Spleen (tissue), 11 donors: ENCODE measurements at regions not wholly inside any gene's neighbourhood (a gene's known extent, or its start where the extent isn't known, plus 50 kb on each side); places are given as distances from the start of the nearest gene placed in this dataset.

Source experiments
- DNase-seq: peaks from one replicate; pipeline ENCODE4 v3.0.0-alpha.2; 2020
- H3K27ac ChIP-seq, 8 donors: fragments of 200-600 bp; sonication (generic) in 7 of 8; 1 replicate in 4 of 8; 2 replicates in 4 of 8; pipeline versions ENCODE4 v1.5.0 to v1.8.0; 2016 to 2021; ENCODE audit warnings: inconsistent platforms in 4 of 8, mild to moderate bottlenecking in 4 of 8, moderate library complexity in 1 of 8
- H3K27me3 ChIP-seq, 7 donors: fragments of 200-600 bp; sonication (generic) in 6 of 7; replicated peaks in 1 of 7; 1 replicate in 4 of 7; 2 replicates in 3 of 7; pipeline versions ENCODE4 v1.5.0 to v1.8.0; 2016 to 2021; ENCODE audit warnings: inconsistent platforms in 3 of 7, mild to moderate bottlenecking in 1 of 7
- H3K36me3 ChIP-seq, 6 donors: fragments of 200-600 bp; sonication (generic) in 5 of 6; 1 replicate in 4 of 6; 2 replicates in 2 of 6; pipeline versions ENCODE4 v1.5.0 to v1.8.0; 2016 to 2021; ENCODE audit warnings: inconsistent platforms in 2 of 6
- H3K4me1 ChIP-seq, 6 donors: fragments of 200-600 bp; sonication (generic) in 5 of 6; 1 replicate in 3 of 6; 2 replicates in 3 of 6; pipeline versions ENCODE4 v1.5.0 to v1.8.0; 2016 to 2021; ENCODE audit warnings: inconsistent platforms in 3 of 6
- H3K4me3 ChIP-seq, 8 donors: fragments of 200-600 bp; sonication (generic) in 7 of 8; 1 replicate in 4 of 8; 2 replicates in 4 of 8; pipeline versions ENCODE4 v1.5.0 to v1.8.0; 2016 to 2021; ENCODE audit warnings: inconsistent platforms in 4 of 8, mild to moderate bottlenecking in 4 of 8, moderate library complexity in 2 of 8
- H3K9me3 ChIP-seq, 8 donors: fragments of 200-600 bp; sonication (generic) in 7 of 8; 1 replicate in 4 of 8; 2 replicates in 4 of 8; pipeline versions ENCODE4 v1.5.0 to v1.8.0; 2016 to 2021; ENCODE audit warnings: inconsistent platforms in 4 of 8
- POLR2A ChIP-seq, 3 donors: fragments of 450-650 bp; IDR thresholded peaks; one replicate each; pipeline ENCODE4 v1.5.1; 2017; ENCODE audit warnings: antibody characterized with exemption in 3 of 3, mild to moderate bottlenecking in 1 of 3
- POLR2AphosphoS5 ChIP-seq, 3 donors: sonication (generic); formaldehyde crosslinking; IDR thresholded peaks; one replicate each; pipeline ENCODE4 v1.5.1; 2017; ENCODE audit warnings: antibody characterized with exemption in 3 of 3
- WGBS, 5 donors: extraction: QIAGEN DNeasy Blood & Tissue Kit in 3 of 5; methylation state at CpG; one replicate each; pipeline versions ENCODE4 v1.1.5 to v1.1.7; 2013 to 2018; 5-methylcytosine and 5-hydroxymethylcytosine counted together
- intact Hi-C: fragments of 100-400 bp; cut with DNase I; formaldehyde crosslinking; loops from one replicate; pipeline ENCODE4 v1.15.0; 2023; ENCODE audit warnings: low total_unique reads
- TF ChIP-seq, protein P1 (sequence below), 11 experiments: fragments of 200-600 bp in 7 of 11; fragments of 450-650 bp in 4 of 11; sonication (generic) in 4 of 11; IDR thresholded peaks in 8 of 11; conservative IDR thresholded peaks in 3 of 11; 1 replicate in 7 of 11; 2 replicates in 4 of 11; pipeline versions ENCODE4 v1.4.0 to v1.8.0; 2016 to 2021; ENCODE audit warnings: antibody characterized with exemption in 11 of 11, inconsistent platforms in 4 of 11, mild to moderate bottlenecking in 1 of 11
- donor health status: healthy with polysubstance abuse.
- donor health status: DM: no; HTN: no; CAD: no; lungs with moderate emphysema.
- donor health status: DM: no; HTN: no; CAD: no.
- donor health status: Bipolar disorder and iron deficiency.
- donor health status: healthy.
- donor health status: DM: no; HTN: no; CAD: no.
- donor health status: DM: yes; HTN: yes; CAD: no.

- intact Hi-C loops, result no loop called here
- 53 to 73% (median 65%) methylated on average over 5 of the region's 5 CpGs for WGBS, 5 donors
Measured at GRCh38 chr3:153060346-153060745, 101.7 kb upstream of the RAP2B start.

GRCh38 chr3:153061938-153062528, 100.0 kb upstream of the RAP2B start:
- intact Hi-C loops, result no loop called here
- no peak for DNase-seq
- H3K27me3 ChIP-seq, result no peaks in the 10 kb centered on the region
- TF ChIP-seq POLR2A (IDR thresholded peaks at IDR 0.05) (no peak), POLR2AphosphoS5 (IDR thresholded peaks at IDR 0.05) (no peak)
- TF ChIP-seq, protein P1, sequence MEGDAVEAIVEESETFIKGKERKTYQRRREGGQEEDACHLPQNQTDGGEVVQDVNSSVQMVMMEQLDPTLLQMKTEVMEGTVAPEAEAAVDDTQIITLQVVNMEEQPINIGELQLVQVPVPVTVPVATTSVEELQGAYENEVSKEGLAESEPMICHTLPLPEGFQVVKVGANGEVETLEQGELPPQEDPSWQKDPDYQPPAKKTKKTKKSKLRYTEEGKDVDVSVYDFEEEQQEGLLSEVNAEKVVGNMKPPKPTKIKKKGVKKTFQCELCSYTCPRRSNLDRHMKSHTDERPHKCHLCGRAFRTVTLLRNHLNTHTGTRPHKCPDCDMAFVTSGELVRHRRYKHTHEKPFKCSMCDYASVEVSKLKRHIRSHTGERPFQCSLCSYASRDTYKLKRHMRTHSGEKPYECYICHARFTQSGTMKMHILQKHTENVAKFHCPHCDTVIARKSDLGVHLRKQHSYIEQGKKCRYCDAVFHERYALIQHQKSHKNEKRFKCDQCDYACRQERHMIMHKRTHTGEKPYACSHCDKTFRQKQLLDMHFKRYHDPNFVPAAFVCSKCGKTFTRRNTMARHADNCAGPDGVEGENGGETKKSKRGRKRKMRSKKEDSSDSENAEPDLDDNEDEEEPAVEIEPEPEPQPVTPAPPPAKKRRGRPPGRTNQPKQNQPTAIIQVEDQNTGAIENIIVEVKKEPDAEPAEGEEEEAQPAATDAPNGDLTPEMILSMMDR (IDR thresholded peaks at IDR 0.05 in 8 of 11, conservative IDR thresholded peaks at IDR 0.05 in 3 of 11), result no peak
- H3K27ac ChIP-seq, result no peak overlapping the region
- WGBS, 5 donors, result 87 to 97% (median 91%) methylated on average over 4 of the region's 4 CpGs
- H3K4me3 ChIP-seq, result no peak overlapping the region
- no peaks in the 10 kb centered on the region for H3K4me1 ChIP-seq
- no peaks in the 10 kb centered on the region for H3K36me3 ChIP-seq
- H3K9me3 ChIP-seq, result no peaks in the 10 kb centered on the region

More at GRCh38 chr3:153060346-153060745, 101.7 kb upstream of the RAP2B start:
- Histone ChIP-seq H3K27ac (no peak overlapping the region), H3K4me3 (no peak overlapping the region), H3K36me3 (no peaks in the 10 kb centered on the region), H3K9me3 (no peaks in the 10 kb centered on the region), H3K4me1 (no peaks in the 10 kb centered on the region), H3K27me3 (no peaks in the 10 kb centered on the region)
- no peak for DNase-seq
- TF ChIP-seq, protein P1 (IDR thresholded peaks at IDR 0.05 in 8 of 11, conservative IDR thresholded peaks at IDR 0.05 in 3 of 11), result no peak
- no peak for TF ChIP-seq POLR2A (IDR thresholded peaks at IDR 0.05)
- TF ChIP-seq POLR2AphosphoS5 (IDR thresholded peaks at IDR 0.05), result no peak

- Histone ChIP-seq H3K27me3 (no peaks in the 10 kb centered on the region), H3K27ac (no peak overlapping the region), H3K9me3 (no peaks in the 10 kb centered on the region), H3K4me1 (no peaks in the 10 kb centered on the region), H3K36me3 (no peaks in the 10 kb centered on the region), H3K4me3 (no peak overlapping the region)
- no peak for DNase-seq
- 74 to 87% (median 84%) methylated on average over 2 of the region's 2 CpGs for WGBS, 5 donors
- no peak for TF ChIP-seq POLR2AphosphoS5 (IDR thresholded peaks at IDR 0.05)
- no peak for TF ChIP-seq POLR2A (IDR thresholded peaks at IDR 0.05)
- intact Hi-C loops, result no loop called here
Measured at GRCh38 chr3:153063337-153063736, 98.7 kb upstream of the RAP2B start.

GRCh38 chr3:153066983-153067382, 95.0 kb upstream of the RAP2B start:
- H3K27ac ChIP-seq, result no peak overlapping the region
- intact Hi-C loops, result no loop called here
- H3K4me3 ChIP-seq, result no peak overlapping the region
- WGBS, 5 donors, result 56 to 90% (median 81%) methylated on average over 12 of the region's 12 CpGs
- TF ChIP-seq POLR2A (IDR thresholded peaks at IDR 0.05), result no peak
- no peak for TF ChIP-seq POLR2AphosphoS5 (IDR thresholded peaks at IDR 0.05)
- no peaks in the 10 kb centered on the region for H3K36me3 ChIP-seq
- no peak for DNase-seq
- H3K9me3 ChIP-seq, result no peaks in the 10 kb centered on the region
- H3K4me1 ChIP-seq, result peaks cover 0 to 8% (median 0%) of the 10 kb centered on the region in 6 donors
- no peaks in the 10 kb centered on the region for H3K27me3 ChIP-seq

DNA sequence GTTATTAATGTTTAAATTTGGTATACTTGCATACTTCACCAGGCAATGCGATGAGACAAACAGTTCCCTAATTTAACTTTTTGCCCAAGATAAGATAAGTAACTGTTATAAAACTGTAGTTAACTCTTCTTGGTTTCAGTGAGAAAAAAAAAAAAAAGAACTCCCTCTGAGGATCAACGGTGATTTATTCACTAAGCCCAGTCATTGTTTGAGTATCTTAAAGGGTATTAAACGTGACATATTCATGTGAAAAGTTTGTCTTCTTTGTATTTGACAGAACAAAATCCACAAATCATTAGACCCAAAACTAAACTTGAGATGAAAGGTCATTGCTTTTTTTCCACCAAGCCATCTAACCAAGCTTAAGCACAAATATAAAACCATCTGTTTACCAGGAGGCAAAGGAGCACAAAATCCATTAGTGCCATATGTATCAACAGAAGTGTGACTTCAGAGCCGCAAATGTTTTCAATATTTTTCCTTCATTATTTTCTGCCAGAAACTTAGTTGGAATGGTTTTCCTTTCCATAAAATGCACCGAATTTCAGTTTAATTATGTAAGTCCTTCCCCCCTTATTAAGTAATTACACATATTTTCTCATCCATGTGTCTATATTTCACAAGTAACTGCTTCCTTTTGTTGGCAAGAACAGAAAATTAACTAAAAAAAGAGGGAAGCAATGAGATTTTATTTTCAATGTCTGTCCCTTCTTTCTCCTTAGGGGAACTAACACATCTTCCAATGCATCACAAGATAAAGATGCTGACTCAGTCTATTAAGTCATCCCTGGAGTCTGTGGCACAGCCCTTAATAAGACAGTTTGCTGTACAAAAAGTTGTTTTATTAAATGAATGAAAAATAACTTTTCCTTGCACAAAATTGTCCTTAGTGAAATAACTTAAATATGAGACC, 92.2 kb upstream of the RAP2B start:
- Histone ChIP-seq H3K9me3 (no peaks in the 10 kb centered on the region), H3K4me1 (peaks cover 0 to 8% (median 0%) of the 10 kb centered on the region in 6 donors), H3K4me3 (no peak overlapping the region), H3K36me3 (no peaks in the 10 kb centered on the region), H3K27me3 (no peaks in the 10 kb centered on the region), H3K27ac (peak overlapping the region in 1 of 8 donors; percentile 3)
- intact Hi-C loops, result no loop called here
- DNase-seq, result no peak
- 38 to 81% (median 59%) methylated on average over 5 of the region's 5 CpGs for WGBS, 5 donors
- TF ChIP-seq POLR2AphosphoS5 (IDR thresholded peaks at IDR 0.05), result no peak
- TF ChIP-seq, protein P1 (IDR thresholded peaks at IDR 0.05 in 8 of 11, conservative IDR thresholded peaks at IDR 0.05 in 3 of 11), result no peak
- TF ChIP-seq POLR2A (IDR thresholded peaks at IDR 0.05), result no peak
